ENCODE measurements at regions not wholly inside any gene's neighbourhood (a gene's known extent, or its start where the extent isn't known, plus 50 kb on each side); places are given as distances from the start of the nearest gene placed in this dataset.

DNA sequence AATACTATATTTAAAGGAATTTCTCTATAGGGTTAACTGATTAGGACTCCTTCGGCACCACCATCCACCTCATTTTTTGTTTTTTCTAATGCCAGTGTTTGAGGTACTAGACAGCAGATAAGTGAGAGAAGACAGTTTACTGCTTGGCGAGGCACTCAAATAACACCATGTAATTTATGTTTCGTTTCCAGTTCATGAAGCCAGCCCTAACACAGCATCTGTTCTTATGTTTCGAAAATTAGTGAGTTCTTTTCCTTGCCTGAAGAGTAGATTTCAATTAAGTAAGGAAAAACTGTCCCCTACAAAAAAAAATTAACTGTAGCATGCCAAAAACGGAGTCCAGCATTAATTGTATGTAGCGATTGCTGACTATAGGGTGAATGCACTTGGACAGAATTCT, 409.1 kb downstream of the TBC1D4 start:
- Mint-ChIP-seq H3K36me3 (peaks cover 2% of the 10 kb centered on the region), H3K4me1 (peaks cover 38% of the 10 kb centered on the region), H3K27ac (no peak overlapping the region), H3K4me3 (no peak overlapping the region), H3K27me3 (ENCODE audit: insufficient read depth, low read depth) (no peaks in the 10 kb centered on the region), H3K9me3 (peaks cover 7% of the 10 kb centered on the region)
- H3K4me2 ChIP-seq: no peak overlapping the region
- no peaks in the 10 kb centered on the region for H3K36me3 ChIP-seq
- H2AFZ ChIP-seq (replicated peaks): no peak overlapping the region
- no peak for DNase-seq (ENCODE audit: low spot score)
- peaks cover 17% of the 10 kb centered on the region for H3K4me1 ChIP-seq
- H3K79me2 ChIP-seq (ENCODE audit: low read depth): no peaks in the 10 kb centered on the region
- no peak for TF ChIP-seq EZH2 (IDR thresholded peaks at IDR 0.05)
- TF ChIP-seq, protein P1, sequence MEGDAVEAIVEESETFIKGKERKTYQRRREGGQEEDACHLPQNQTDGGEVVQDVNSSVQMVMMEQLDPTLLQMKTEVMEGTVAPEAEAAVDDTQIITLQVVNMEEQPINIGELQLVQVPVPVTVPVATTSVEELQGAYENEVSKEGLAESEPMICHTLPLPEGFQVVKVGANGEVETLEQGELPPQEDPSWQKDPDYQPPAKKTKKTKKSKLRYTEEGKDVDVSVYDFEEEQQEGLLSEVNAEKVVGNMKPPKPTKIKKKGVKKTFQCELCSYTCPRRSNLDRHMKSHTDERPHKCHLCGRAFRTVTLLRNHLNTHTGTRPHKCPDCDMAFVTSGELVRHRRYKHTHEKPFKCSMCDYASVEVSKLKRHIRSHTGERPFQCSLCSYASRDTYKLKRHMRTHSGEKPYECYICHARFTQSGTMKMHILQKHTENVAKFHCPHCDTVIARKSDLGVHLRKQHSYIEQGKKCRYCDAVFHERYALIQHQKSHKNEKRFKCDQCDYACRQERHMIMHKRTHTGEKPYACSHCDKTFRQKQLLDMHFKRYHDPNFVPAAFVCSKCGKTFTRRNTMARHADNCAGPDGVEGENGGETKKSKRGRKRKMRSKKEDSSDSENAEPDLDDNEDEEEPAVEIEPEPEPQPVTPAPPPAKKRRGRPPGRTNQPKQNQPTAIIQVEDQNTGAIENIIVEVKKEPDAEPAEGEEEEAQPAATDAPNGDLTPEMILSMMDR (IDR thresholded peaks at IDR 0.05): no peak
- TF ChIP-seq EZH2phosphoT487 (IDR thresholded peaks at IDR 0.05): no peak
- no peaks in the 10 kb centered on the region for H3F3A ChIP-seq (ENCODE audit: low read depth)
- no peak overlapping the region for H3K27ac ChIP-seq
- H3K9ac ChIP-seq: no peak overlapping the region
- H3K4me3 ChIP-seq: no peak overlapping the region
- no peaks in the 10 kb centered on the region for H3K27me3 ChIP-seq
- H3K9me3 ChIP-seq (ENCODE audit: low read depth): no peaks in the 10 kb centered on the region
- no peaks in the 10 kb centered on the region for H4K20me1 ChIP-seq (ENCODE audit: low read depth)

DNA sequence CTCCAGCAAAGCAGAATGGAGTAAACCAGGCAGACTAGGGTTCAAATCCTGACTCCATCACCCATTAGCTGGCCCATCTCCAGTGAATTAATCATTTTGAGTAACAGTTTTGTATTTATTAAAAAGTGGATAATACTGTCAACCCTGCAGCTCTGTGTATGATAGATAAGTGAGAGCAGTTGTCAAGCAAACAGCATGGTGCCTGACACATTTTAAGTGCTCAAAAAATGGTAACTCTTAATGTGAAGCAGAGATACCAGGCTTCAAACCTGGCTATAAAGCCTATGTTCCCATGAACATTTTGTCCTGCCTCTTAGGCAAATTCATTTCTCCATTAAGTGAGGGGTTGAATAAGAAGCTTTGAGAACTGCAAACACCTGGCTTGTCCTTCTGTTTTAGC, 409.6 kb downstream of the TBC1D4 start:
- Mint-ChIP-seq H3K4me3 (no peak overlapping the region), H3K27ac (no peak overlapping the region), H3K27me3 (ENCODE audit: insufficient read depth, low read depth) (no peaks in the 10 kb centered on the region), H3K9me3 (peaks cover 9% of the 10 kb centered on the region), H3K36me3 (peaks cover 4% of the 10 kb centered on the region), H3K4me1 (peaks cover 38% of the 10 kb centered on the region)
- no peaks in the 10 kb centered on the region for H3K27me3 ChIP-seq
- no peaks in the 10 kb centered on the region for H3F3A ChIP-seq (ENCODE audit: low read depth)
- H4K20me1 ChIP-seq (ENCODE audit: low read depth): no peaks in the 10 kb centered on the region
- H2AFZ ChIP-seq (replicated peaks): peak overlapping the region; percentile 37
- no peak overlapping the region for H3K4me3 ChIP-seq
- no peak overlapping the region for H3K4me2 ChIP-seq
- H3K36me3 ChIP-seq: no peaks in the 10 kb centered on the region
- no peaks in the 10 kb centered on the region for H3K9me3 ChIP-seq (ENCODE audit: low read depth)
- no peak overlapping the region for H3K27ac ChIP-seq
- H3K4me1 ChIP-seq: peaks cover 17% of the 10 kb centered on the region
- H3K9ac ChIP-seq: no peak overlapping the region
- TF ChIP-seq EZH2 (IDR thresholded peaks at IDR 0.05): no peak
- TF ChIP-seq EZH2phosphoT487 (IDR thresholded peaks at IDR 0.05): no peak
- TF ChIP-seq, protein P1 (IDR thresholded peaks at IDR 0.05): no peak
- H3K79me2 ChIP-seq (ENCODE audit: low read depth): no peaks in the 10 kb centered on the region
- DNase-seq (ENCODE audit: low spot score): no peak

DNA sequence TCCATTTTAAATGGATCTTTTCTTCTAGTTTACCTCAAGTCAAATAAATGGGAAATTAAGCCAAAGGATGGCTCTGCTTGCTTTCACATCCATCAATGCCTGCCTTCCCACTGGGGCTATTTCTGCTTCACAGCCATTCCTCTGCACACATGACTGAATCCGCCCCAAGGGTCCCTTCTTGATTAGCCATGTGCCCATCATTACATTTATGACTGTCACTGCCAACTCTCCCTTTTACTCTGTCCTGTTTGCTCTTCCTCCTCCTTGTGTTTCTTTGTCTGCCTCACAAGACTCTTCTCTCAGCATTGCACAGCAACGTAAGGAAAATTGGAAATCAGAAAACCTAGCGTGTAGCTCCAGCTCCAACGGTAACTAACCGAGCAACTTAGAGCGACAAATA, 410.2 kb downstream of the TBC1D4 start:
- Histone ChIP-seq H3K4me3 (no peak overlapping the region), H3K9ac (no peak overlapping the region), H3K4me2 (no peak overlapping the region), H3K9me3 (ENCODE audit: low read depth) (no peaks in the 10 kb centered on the region), H3K27me3 (no peaks in the 10 kb centered on the region), H2AFZ (replicated peaks) (peak overlapping the region; percentile 37), H3F3A (ENCODE audit: low read depth) (no peaks in the 10 kb centered on the region), H4K20me1 (ENCODE audit: low read depth) (no peaks in the 10 kb centered on the region), H3K27ac (no peak overlapping the region), H3K79me2 (ENCODE audit: low read depth) (no peaks in the 10 kb centered on the region), H3K36me3 (no peaks in the 10 kb centered on the region), H3K4me1 (peaks cover 17% of the 10 kb centered on the region)
- Mint-ChIP-seq H3K36me3 (peaks cover 5% of the 10 kb centered on the region), H3K27me3 (ENCODE audit: insufficient read depth, low read depth) (no peaks in the 10 kb centered on the region), H3K4me1 (peaks cover 38% of the 10 kb centered on the region), H3K4me3 (no peak overlapping the region), H3K9me3 (peaks cover 14% of the 10 kb centered on the region), H3K27ac (peak overlapping the region; percentile 39)
- no peak for DNase-seq (ENCODE audit: low spot score)
- TF ChIP-seq, protein P1 (IDR thresholded peaks at IDR 0.05): no peak
- TF ChIP-seq EZH2phosphoT487 (IDR thresholded peaks at IDR 0.05) (no peak), EZH2 (IDR thresholded peaks at IDR 0.05) (no peak)

Data from neural progenitor cell (in vitro differentiated cells).